Breast epithelium (tissue), 4 donors: ENCODE measurements at regions not wholly inside any gene's neighbourhood (a gene's known extent, or its start where the extent isn't known, plus 50 kb on each side); places are given as distances from the start of the nearest gene placed in this dataset.
"Not testable (repeated sequence)": the region's sequence is repeated elsewhere in the genome, so short reads cannot be mapped to it uniquely, and the experiment has no call there.

Source experiments
- DNase-seq, 2 donors: peaks; one replicate each; pipeline ENCODE4 v3.0.0-alpha.2; 2019; ENCODE audit warnings: low spot score in 2 of 2
- H3K27ac ChIP-seq, 2 donors: fragments of 200-600 bp; sonication (generic) in 1 of 2; one replicate each; pipeline ENCODE4 v1.5.1; 2016 to 2019; ENCODE audit warnings: mild to moderate bottlenecking in 1 of 2
- H3K27me3 ChIP-seq, 2 donors: fragments of 200-600 bp; sonication (generic) in 1 of 2; one replicate each; pipeline versions ENCODE4 v1.5.1 to v1.6.0; 2017 to 2019; ENCODE audit warnings: control low read depth in 1 of 2, mild to moderate bottlenecking in 1 of 2
- H3K36me3 ChIP-seq: fragments of 200-600 bp; one replicate; pipeline ENCODE4 v1.5.1; 2019
- H3K4me1 ChIP-seq, 2 donors: fragments of 200-600 bp; sonication (generic); one replicate each; pipeline ENCODE4 v1.5.1; 2016 to 2019; ENCODE audit warnings: control low read depth in 1 of 2
- H3K4me3 ChIP-seq, 3 donors: fragments of 200-600 bp; sonication (generic); 1 replicate in 2 of 3; 2 replicates in 1 of 3; pipeline ENCODE4 v1.5.1; 2016 to 2019; ENCODE audit warnings: mild to moderate bottlenecking in 3 of 3, moderate library complexity in 2 of 3
- H3K9me3 ChIP-seq, 2 donors: fragments of 200-600 bp; sonication (generic) in 1 of 2; one replicate each; pipeline ENCODE4 v1.5.1; 2016 to 2019; ENCODE audit warnings: control low read depth in 1 of 2
- POLR2A ChIP-seq: fragments of 450-650 bp; IDR thresholded peaks from one replicate; pipeline ENCODE4 v1.6.1; 2016; ENCODE audit warnings: antibody characterized with exemption, mild to moderate bottlenecking, moderate library complexity
- POLR2AphosphoS5 ChIP-seq, 3 donors: sonication (generic); formaldehyde crosslinking; IDR thresholded peaks; one replicate each; pipeline ENCODE4 v1.6.1; 2017; ENCODE audit warnings: antibody characterized with exemption in 3 of 3
- intact Hi-C: fragments of 100-400 bp; cut with DNase I; formaldehyde crosslinking; loops from one replicate; pipeline ENCODE4 v1.15.1; 2023; ENCODE audit warnings: low total_unique reads
- TF ChIP-seq, protein P1 (sequence below), 3 donors: fragments of 450-650 bp; IDR thresholded peaks; one replicate each; pipeline ENCODE4 v1.5.1; 2016 to 2017; ENCODE audit warnings: antibody characterized with exemption in 3 of 3, mild to moderate bottlenecking in 3 of 3, moderate library complexity in 3 of 3

DNA sequence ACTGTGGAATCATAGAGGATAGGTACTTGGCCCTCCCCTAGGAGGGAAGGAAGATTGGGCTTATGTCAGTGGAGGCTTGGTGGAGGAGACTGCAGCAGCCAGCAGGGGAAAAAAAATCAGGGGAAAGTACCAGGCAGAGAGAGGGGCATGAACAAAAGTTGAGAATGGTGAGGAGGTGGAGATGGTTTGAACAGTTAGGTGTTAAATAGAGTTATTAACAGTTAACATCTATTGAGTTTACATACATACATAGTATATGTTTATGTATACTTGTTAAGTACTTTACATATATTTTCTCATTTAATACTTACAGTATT, 136.5 kb upstream of the HNRNPU start:
- no peak overlapping the region for H3K27ac ChIP-seq
- no peaks in the 10 kb centered on the region for H3K4me1 ChIP-seq
- H3K4me3 ChIP-seq: no peak overlapping the region
- H3K9me3 ChIP-seq: no peaks in the 10 kb centered on the region
- no peaks in the 10 kb centered on the region for H3K36me3 ChIP-seq
- intact Hi-C loops: no loop called here
- TF ChIP-seq POLR2A (no peak), POLR2AphosphoS5 (IDR thresholded peaks at IDR 0.05) (no peak)
- TF ChIP-seq, protein P1, sequence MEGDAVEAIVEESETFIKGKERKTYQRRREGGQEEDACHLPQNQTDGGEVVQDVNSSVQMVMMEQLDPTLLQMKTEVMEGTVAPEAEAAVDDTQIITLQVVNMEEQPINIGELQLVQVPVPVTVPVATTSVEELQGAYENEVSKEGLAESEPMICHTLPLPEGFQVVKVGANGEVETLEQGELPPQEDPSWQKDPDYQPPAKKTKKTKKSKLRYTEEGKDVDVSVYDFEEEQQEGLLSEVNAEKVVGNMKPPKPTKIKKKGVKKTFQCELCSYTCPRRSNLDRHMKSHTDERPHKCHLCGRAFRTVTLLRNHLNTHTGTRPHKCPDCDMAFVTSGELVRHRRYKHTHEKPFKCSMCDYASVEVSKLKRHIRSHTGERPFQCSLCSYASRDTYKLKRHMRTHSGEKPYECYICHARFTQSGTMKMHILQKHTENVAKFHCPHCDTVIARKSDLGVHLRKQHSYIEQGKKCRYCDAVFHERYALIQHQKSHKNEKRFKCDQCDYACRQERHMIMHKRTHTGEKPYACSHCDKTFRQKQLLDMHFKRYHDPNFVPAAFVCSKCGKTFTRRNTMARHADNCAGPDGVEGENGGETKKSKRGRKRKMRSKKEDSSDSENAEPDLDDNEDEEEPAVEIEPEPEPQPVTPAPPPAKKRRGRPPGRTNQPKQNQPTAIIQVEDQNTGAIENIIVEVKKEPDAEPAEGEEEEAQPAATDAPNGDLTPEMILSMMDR (IDR thresholded peaks at IDR 0.05): no peak
- no peak for DNase-seq
- H3K27me3 ChIP-seq: no peaks in the 10 kb centered on the region

DNA sequence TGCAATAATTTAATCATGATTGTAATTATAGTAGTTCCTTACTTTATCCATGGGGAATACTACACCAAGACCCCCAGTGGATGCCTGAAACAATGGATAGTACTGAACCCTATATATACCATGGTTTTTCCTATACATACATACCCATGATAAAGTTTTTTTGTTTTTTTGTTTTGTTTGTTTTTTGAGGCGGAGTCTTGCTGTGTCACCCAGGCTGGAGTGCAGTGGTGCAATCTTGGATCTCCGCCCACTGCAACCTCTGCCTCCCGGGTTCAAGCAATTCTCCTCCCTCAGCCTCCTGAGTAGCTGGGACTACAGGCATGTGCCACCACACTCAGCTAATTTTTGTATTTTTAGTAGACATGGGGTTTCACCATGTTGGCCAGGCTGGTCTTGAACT, 135.3 kb upstream of the HNRNPU start:
- H3K27ac ChIP-seq, H3K9me3 ChIP-seq, H3K27me3 ChIP-seq, H3K4me1 ChIP-seq, H3K36me3 ChIP-seq, DNase-seq, intact Hi-C loops, H3K4me3 ChIP-seq: not testable (repeated sequence)

DNA sequence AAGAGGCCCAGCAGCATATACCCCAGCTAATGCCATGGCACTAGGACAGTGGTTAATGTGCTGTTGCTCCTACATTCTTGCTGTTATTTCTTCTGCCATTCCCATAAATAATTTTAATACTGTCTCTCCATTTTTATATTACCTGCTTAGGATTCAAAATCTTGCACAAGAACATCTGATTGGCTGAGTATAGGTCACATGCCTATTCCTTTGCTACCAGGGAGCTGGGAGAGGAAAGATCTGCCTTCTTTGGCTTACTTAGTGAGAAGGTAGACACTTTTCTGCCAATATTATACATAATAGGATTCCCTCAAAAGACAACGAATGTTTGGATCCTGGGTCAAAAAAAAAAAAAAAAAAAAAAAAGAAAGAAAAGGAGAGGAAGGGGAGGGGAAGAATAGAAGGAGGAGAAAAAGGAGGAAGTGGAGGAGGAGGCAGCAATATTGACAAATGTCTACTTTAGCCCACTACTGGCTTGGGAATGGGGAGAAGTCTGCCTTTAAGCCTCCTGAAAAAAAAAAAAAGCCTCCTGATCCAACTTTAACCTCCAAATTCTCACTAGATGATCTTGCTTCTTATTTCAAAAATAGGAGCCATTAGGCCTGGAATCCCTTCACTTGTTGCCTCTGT, 134.5 kb upstream of the HNRNPU start:
- Histone ChIP-seq H3K36me3 (no peaks in the 10 kb centered on the region), H3K9me3 (no peaks in the 10 kb centered on the region)
- intact Hi-C loops: no loop called here

DNA sequence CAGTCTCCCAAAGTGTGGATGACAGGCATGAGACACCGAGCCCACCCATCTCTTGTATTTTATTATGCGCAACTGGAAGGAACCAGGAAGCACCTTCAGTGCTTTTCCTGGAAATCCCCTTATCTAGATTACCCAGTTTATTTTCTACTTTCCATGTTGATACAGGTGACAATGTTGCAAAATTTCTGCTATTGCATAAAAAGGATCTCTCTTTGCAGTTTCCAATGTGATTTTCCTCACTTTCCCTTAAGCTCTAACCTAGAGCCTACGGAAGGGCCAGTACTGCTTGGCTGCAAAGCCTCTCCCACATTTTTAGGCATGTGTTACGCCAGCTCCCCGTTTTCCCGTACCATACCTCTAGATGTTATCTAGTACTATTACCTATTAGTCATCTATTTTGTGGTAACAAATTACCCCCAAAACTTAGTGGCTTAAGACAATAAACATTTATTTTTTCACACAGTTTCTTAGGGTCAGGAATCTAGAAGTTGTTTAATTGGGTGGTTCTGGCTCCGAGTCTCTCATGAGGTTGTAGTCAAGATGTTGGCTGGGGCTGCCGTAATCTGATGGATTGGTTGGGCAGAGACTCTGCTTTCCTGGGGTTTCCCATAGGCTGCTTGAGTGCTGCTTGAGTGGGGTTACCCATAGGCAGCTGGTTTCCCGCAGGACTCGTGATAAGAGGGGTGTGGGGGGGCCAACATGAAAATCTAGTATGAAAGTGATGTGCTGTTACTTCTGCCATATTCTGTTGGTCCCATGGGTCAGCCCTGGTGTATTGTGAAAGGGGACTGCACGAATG, 131.5 kb upstream of the HNRNPU start:
- intact Hi-C loops: no loop called here
- peaks cover 0 to 5% of the 10 kb centered on the region in 2 donors for H3K9me3 ChIP-seq
- H3K4me1 ChIP-seq: no peaks in the 10 kb centered on the region
- H3K36me3 ChIP-seq: no peaks in the 10 kb centered on the region
- TF ChIP-seq, protein P1 (IDR thresholded peaks at IDR 0.05): no peak
- TF ChIP-seq POLR2A: no peak
- no peaks in the 10 kb centered on the region for H3K27me3 ChIP-seq
- no peak overlapping the region for H3K4me3 ChIP-seq
- H3K27ac ChIP-seq: no peak overlapping the region
- DNase-seq: no peak

More for the DNA sequence above, 134.5 kb upstream of the HNRNPU start:
- TF ChIP-seq POLR2AphosphoS5 (IDR thresholded peaks at IDR 0.05) (no peak), POLR2A (no peak)
- TF ChIP-seq, protein P1 (IDR thresholded peaks at IDR 0.05): no peak
- Histone ChIP-seq H3K27ac (no peak overlapping the region), H3K27me3 (no peaks in the 10 kb centered on the region), H3K4me3 (no peak overlapping the region), H3K4me1 (no peaks in the 10 kb centered on the region)
- no peak for DNase-seq

DNA sequence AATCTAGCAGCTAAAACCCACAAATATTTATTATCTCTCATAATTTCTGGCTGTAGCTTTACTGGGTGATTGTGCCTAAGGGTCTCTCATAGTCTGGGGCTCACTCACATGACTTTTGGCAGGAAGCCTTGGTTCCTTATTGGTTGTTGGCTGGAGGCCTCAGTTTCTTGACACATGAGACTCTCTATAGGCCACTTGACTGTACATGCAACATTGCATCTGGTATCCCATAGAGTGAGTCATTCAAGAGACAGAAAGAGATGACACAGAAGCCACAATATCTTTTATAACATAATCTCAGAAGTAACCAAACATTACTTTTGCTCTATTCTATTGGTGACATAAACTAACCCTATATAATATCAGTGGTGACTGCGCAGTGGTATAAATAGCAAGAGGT, 128.5 kb upstream of the HNRNPU start:
- DNase-seq: no peak
- no peak overlapping the region for H3K27ac ChIP-seq
- peaks cover 0 to 5% of the 10 kb centered on the region in 2 donors for H3K9me3 ChIP-seq
- H3K4me1 ChIP-seq: no peaks in the 10 kb centered on the region
- TF ChIP-seq POLR2A (no peak), POLR2AphosphoS5 (IDR thresholded peaks at IDR 0.05) (no peak)
- TF ChIP-seq, protein P1 (IDR thresholded peaks at IDR 0.05): no peak
- intact Hi-C loops: no loop called here
- no peaks in the 10 kb centered on the region for H3K27me3 ChIP-seq
- H3K4me3 ChIP-seq: no peak overlapping the region
- no peaks in the 10 kb centered on the region for H3K36me3 ChIP-seq
